ENCODE measurements at regions not wholly inside any gene's neighbourhood (a gene's known extent, or its start where the extent isn't known, plus 50 kb on each side); places are given as distances from the start of the nearest gene placed in this dataset.
A peak's percentile ranks its signal among the peaks of the same experiment; 100 is the strongest.

GRCh38 chr9:96027251-96028131 is 152.0 kb downstream of the ERCC6L2 start:
- TF ChIP-seq CTCF (IDR thresholded peaks at IDR 0.05) = peak in 2 of 6 experiments; percentile 4 to 29
- TF ChIP-seq POLR2A (IDR thresholded peaks at IDR 0.05) = no peak
